Cardiac fibroblast (primary cell): ENCODE measurements at regions not wholly inside any gene's neighbourhood (a gene's known extent, or its start where the extent isn't known, plus 50 kb on each side); places are given as distances from the start of the nearest gene placed in this dataset.
A peak's percentile ranks its signal among the peaks of the same experiment; 100 is the strongest.

Experiments used
- DNase-seq, 2 donors: peaks; one replicate each; pipeline versions ENCODE4 v3.0.0 to v3.0.0-alpha.2; 2010; ENCODE audit warnings: low read depth in 2 of 2
- H3K4me3 ChIP-seq, 2 donors: replicated peaks in 1 of 2; 1 replicate in 1 of 2; 2 replicates in 1 of 2; pipeline ENCODE4 v1.5.1; 2011; ENCODE audit warnings: low read depth in 2 of 2, low read length in 2 of 2, mild to moderate bottlenecking in 2 of 2, moderate library complexity in 1 of 2
- TF ChIP-seq, protein P1 (sequence below): IDR thresholded peaks from one replicate; pipeline ENCODE4 v1.5.1; 2011; ENCODE audit warnings: low read depth, mild to moderate bottlenecking, low read length, inconsistent platforms

DNA sequence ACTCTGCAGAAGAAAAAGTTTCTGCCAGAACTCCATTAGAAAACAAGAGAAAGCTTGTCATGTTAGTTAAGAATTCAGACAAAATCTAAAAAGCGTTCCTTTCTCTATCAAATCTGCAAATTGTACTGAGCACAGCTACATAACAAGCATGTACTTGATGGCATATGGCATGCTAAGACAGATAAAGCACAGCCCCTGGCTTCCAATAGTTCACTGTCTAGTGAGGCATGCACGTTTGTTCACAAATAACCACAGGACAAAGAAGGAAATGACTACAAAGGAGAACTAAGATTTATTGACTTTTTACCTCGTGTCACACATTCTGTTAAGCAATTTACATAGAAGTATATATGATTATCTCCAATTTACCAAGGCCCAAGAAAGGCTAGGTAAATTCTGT is 518.2 kb upstream of the TLE4 start:
- no peak for DNase-seq
- H3K4me3 ChIP-seq: no peak overlapping the region
- TF ChIP-seq, protein P1, sequence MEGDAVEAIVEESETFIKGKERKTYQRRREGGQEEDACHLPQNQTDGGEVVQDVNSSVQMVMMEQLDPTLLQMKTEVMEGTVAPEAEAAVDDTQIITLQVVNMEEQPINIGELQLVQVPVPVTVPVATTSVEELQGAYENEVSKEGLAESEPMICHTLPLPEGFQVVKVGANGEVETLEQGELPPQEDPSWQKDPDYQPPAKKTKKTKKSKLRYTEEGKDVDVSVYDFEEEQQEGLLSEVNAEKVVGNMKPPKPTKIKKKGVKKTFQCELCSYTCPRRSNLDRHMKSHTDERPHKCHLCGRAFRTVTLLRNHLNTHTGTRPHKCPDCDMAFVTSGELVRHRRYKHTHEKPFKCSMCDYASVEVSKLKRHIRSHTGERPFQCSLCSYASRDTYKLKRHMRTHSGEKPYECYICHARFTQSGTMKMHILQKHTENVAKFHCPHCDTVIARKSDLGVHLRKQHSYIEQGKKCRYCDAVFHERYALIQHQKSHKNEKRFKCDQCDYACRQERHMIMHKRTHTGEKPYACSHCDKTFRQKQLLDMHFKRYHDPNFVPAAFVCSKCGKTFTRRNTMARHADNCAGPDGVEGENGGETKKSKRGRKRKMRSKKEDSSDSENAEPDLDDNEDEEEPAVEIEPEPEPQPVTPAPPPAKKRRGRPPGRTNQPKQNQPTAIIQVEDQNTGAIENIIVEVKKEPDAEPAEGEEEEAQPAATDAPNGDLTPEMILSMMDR: no peak

DNA sequence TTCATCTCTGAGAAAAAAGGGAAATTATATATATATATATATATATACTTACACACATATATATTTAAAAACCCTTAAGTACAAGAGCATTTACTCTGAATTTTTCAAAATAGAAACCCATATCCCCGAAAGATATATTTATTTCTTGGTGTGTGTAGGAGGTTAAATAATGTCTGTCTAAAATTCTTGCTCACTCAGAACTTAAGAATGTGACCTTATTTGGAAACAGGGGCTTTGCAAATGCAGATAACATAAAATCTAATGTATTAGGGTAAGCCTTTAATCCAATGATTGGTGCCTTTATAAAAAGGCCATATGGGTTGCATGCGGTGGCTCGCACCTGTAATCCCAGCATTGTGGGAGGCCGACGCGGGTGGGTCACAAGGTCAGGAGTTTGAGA is 517.3 kb upstream of the TLE4 start:
- TF ChIP-seq, protein P1: no peak
- H3K4me3 ChIP-seq: no peak overlapping the region
- peak in 1 of 2 donors; percentile 12 for DNase-seq

DNA sequence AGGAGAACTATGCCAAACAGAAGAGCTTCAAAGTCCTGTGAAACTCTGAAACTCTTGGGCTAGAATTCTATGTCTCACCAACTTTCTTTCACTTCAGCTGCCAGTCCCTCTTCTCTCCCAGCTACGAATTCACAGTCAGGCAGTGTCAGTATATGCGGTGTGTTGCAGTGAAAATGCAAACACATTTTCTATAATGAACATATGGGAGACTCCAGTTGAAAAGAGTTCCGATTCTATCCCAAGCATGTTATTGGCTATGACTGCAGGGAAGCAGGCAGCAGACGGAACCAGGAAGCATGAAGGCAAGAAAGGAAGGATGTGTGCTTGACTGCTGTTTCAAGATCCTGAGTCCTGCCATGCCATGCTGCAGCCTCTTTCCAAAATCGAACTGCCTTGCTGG is 515.7 kb upstream of the TLE4 start:
- H3K4me3 ChIP-seq: no peak overlapping the region
- DNase-seq: no peak
- TF ChIP-seq, protein P1: no peak

DNA sequence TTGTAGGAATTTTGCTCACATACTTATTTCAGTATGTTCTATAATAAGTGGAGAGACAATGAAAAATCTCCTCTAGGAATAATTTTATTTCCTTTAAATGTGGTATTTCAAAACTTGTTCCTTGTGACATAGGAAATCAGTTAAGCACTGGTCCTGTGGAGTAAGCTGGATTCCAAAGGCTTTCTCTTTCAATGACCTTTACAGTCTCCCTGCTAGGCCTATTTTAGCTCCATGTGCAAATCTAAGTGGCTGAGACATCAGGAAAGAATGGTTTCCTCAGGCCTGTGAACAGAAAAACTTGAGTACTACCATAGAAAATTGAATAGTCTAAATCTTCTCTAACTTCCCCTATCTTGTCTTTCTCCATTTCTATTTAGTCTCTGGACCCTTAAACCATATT is 514.2 kb upstream of the TLE4 start:
- no peak for DNase-seq
- TF ChIP-seq, protein P1: no peak

DNA sequence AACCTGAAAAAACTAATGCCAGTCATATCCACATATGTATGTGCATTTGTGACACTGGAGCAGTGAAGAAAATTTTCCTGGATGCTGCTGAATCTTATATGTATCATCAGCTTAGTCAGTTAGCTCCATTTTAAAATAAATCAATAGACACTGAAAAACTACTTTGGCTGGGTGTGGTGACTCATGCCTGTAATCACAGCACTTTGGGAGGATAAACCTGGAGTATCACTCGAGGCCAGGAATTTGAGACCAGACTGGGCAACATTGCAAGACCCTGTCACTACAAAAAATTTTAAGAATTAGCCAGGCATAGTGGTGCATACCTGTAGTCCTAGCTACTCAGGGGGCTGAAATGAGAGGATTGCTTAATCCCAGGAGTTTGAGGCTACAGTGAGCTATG is 511.0 kb upstream of the TLE4 start:
- H3K4me3 ChIP-seq: no peak overlapping the region
- TF ChIP-seq, protein P1: no peak
- no peak for DNase-seq

More for the DNA sequence above, 514.2 kb upstream of the TLE4 start:
- no peak overlapping the region for H3K4me3 ChIP-seq

DNA sequence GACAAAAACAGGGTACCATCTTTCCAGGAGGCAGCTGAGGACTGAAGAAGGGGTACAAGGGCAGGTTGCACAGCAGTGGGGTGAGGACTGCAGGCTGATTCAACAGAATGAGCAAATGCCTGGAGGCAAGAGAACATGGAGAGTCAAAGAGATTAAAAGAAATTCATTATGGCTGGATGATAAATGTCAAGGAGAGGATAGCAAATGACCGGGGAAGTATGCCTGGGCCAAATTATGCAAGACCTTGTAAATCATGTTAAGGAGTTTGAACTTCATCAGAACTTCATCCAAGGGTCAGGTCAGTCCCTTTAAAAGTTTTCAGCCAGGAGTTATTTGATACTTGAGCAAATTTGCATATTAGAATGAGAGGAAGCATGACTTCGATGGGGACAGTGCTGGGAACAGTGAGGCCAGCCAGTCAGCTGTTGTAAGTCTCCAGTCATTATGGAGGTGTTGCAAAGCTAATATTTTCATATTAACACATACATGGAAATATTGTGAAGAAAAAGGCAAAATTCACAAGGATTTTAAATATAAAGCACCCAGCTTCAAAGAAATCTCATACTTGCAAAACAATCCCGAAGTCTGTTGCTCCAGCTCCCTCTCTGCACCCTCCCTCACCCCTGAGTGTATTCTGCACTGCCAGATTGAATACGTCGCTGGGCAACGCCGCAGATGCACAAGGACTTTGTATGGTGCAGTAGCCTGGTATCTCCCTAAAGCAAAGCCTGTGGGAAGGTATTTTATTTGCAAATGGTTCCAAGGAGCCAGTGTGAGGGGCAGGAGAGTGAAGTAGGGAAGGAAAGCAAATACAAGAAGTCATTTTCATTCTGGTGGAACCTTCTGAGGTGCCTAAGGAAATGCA is 509.8 kb upstream of the TLE4 start:
- no peak overlapping the region for H3K4me3 ChIP-seq
- TF ChIP-seq, protein P1: no peak
- DNase-seq: no peak
